ENCODE measurements at regions not wholly inside any gene's neighbourhood (a gene's known extent, or its start where the extent isn't known, plus 50 kb on each side); places are given as distances from the start of the nearest gene placed in this dataset.

- H3K36me3 ChIP-seq (replicated peaks in 1 of 2; ENCODE audit: control insufficient read depth in 1 of 2, insufficient read depth in 2 of 2, low read length in 2 of 2), result no peaks in the 10 kb centered on the region
- no peaks in the 10 kb centered on the region for H3K4me1 ChIP-seq (ENCODE audit: control insufficient read depth in 1 of 2, insufficient read depth in 2 of 2, low read length in 2 of 2)
- Mint-ChIP-seq H3K36me3 (no peaks in the 10 kb centered on the region), H3K27ac (no peak overlapping the region), H3K9me3 (peaks cover 10 to 19% (median 13%) of the 10 kb centered on the region in 7 donors), H3K4me1 (no peaks in the 10 kb centered on the region), H3K27me3 (ENCODE audit: low read depth in 3 of 3) (peaks cover 0 to 5% (median 3%) of the 10 kb centered on the region in 3 donors), H3K4me3 (no peak overlapping the region)
- no CpG with 5 or more reads among the region's 1 CpG for WGBS (ENCODE audit: insufficient coverage)
- peaks cover 0 to 2% of the 10 kb centered on the region in 2 donors for H3K27me3 ChIP-seq (ENCODE audit: control insufficient read depth in 2 of 2, insufficient read depth in 2 of 2, low read length in 2 of 2)
- TF ChIP-seq, protein P1, sequence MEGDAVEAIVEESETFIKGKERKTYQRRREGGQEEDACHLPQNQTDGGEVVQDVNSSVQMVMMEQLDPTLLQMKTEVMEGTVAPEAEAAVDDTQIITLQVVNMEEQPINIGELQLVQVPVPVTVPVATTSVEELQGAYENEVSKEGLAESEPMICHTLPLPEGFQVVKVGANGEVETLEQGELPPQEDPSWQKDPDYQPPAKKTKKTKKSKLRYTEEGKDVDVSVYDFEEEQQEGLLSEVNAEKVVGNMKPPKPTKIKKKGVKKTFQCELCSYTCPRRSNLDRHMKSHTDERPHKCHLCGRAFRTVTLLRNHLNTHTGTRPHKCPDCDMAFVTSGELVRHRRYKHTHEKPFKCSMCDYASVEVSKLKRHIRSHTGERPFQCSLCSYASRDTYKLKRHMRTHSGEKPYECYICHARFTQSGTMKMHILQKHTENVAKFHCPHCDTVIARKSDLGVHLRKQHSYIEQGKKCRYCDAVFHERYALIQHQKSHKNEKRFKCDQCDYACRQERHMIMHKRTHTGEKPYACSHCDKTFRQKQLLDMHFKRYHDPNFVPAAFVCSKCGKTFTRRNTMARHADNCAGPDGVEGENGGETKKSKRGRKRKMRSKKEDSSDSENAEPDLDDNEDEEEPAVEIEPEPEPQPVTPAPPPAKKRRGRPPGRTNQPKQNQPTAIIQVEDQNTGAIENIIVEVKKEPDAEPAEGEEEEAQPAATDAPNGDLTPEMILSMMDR (IDR thresholded peaks at IDR 0.05), result no peak
- peaks cover 9 to 17% of the 10 kb centered on the region in 2 donors for H3K9me3 ChIP-seq (replicated peaks in 1 of 2; ENCODE audit: control insufficient read depth in 1 of 2, insufficient read depth in 1 of 2, low read length in 2 of 2)
- intact Hi-C loops (cut with micrococcal nuclease), result no loop called here
- H3K9ac ChIP-seq (ENCODE audit: insufficient read depth, low read length, poor library complexity, severe bottlenecking), result no peak overlapping the region
- H3K79me2 ChIP-seq (ENCODE audit: insufficient read depth, low read length), result no peaks in the 10 kb centered on the region
- H3K4me2 ChIP-seq (replicated peaks; ENCODE audit: extremely low read depth, low read length, poor library complexity, severe bottlenecking), result no peak overlapping the region
- no peak overlapping the region for H3K27ac ChIP-seq (ENCODE audit: low read depth in 1 of 2, low read length in 2 of 2)
- no peak overlapping the region for H2AFZ ChIP-seq (ENCODE audit: insufficient read depth, low read depth, low read length, poor library complexity, severe bottlenecking)
- no peak overlapping the region for H3K4me3 ChIP-seq (replicated peaks in 1 of 3; ENCODE audit: low read depth in 2 of 3, low read length in 3 of 3)
- DNase-seq, result no peak
- H4K20me1 ChIP-seq (ENCODE audit: insufficient read depth, low read length), result no peaks in the 10 kb centered on the region
Observed at GRCh38 chr5:38743562-38743961, 102.2 kb upstream of the OSMR start.

DNA sequence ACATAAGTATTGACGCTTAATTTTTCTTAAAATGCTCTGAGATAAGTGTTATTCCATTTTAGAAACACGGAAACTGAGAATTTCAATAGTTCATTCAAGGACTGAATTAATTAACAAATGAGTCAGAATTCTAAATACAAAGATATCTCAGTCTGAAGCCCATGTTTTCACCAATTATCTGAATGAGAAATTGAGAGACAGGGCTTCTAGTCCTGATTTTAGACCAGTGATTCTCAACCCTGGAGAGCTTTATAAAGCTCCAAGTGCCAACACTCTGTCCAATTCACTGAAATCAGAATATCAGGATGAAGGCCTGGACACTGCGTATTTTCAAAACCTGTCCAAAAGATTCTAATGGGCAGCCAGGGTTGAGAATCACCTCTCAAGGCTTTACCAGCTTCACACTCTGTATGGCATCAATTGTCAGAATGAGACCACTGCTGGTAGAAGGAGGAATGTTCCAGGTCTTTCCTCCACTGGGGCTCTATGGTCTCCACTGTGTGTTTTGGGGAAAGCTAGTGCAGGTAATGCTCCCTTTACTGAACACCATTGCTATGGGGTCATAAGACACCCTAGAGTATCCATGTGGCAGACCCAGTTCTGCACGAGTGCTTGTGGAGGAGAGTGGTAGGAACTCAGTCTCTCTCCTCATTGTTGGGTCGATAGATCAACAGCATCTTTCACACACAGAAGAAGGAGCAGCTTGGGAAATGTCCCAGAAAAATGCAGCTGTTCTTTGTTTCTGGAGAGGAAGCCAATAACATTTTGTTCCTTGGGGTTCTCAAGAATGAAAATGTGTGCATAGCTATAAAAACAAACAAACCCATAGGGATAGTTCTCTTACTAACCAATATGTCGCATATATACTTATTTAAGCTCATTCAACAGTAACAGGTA, 99.7 kb upstream of the OSMR start:
- TF ChIP-seq, protein P1 (IDR thresholded peaks at IDR 0.05), result no peak
- Histone ChIP-seq H3K27ac (ENCODE audit: low read depth in 1 of 2, low read length in 2 of 2) (no peak overlapping the region), H3K79me2 (ENCODE audit: insufficient read depth, low read length) (no peaks in the 10 kb centered on the region), H3K4me3 (replicated peaks in 1 of 3; ENCODE audit: low read depth in 2 of 3, low read length in 3 of 3) (no peak overlapping the region), H3K4me1 (ENCODE audit: control insufficient read depth in 1 of 2, insufficient read depth in 2 of 2, low read length in 2 of 2) (no peaks in the 10 kb centered on the region), H3K4me2 (replicated peaks; ENCODE audit: extremely low read depth, low read length, poor library complexity, severe bottlenecking) (no peak overlapping the region), H2AFZ (ENCODE audit: insufficient read depth, low read depth, low read length, poor library complexity, severe bottlenecking) (no peak overlapping the region), H3K36me3 (replicated peaks in 1 of 2; ENCODE audit: control insufficient read depth in 1 of 2, insufficient read depth in 2 of 2, low read length in 2 of 2) (no peaks in the 10 kb centered on the region), H4K20me1 (ENCODE audit: insufficient read depth, low read length) (no peaks in the 10 kb centered on the region), H3K27me3 (ENCODE audit: control insufficient read depth in 2 of 2, insufficient read depth in 2 of 2, low read length in 2 of 2) (peaks cover 0 to 2% of the 10 kb centered on the region in 2 donors), H3K9me3 (replicated peaks in 1 of 2; ENCODE audit: control insufficient read depth in 1 of 2, insufficient read depth in 1 of 2, low read length in 2 of 2) (peaks cover 9 to 17% of the 10 kb centered on the region in 2 donors), H3K9ac (ENCODE audit: insufficient read depth, low read length, poor library complexity, severe bottlenecking) (no peak overlapping the region)
- Mint-ChIP-seq H3K4me1 (no peaks in the 10 kb centered on the region), H3K4me3 (no peak overlapping the region), H3K27me3 (ENCODE audit: low read depth in 3 of 3) (peaks cover 0 to 11% (median 6%) of the 10 kb centered on the region in 3 donors), H3K36me3 (no peaks in the 10 kb centered on the region), H3K27ac (no peak overlapping the region), H3K9me3 (peaks cover 9 to 19% (median 14%) of the 10 kb centered on the region in 7 donors)
- intact Hi-C loops (cut with micrococcal nuclease), result no loop called here
- WGBS (ENCODE audit: insufficient coverage), result no CpG with 5 or more reads among the region's 6 CpGs
- no peak for DNase-seq

Data from CD14-positive monocyte (primary cell).